ENCODE measurements at regions not wholly inside any gene's neighbourhood (a gene's known extent, or its start where the extent isn't known, plus 50 kb on each side); places are given as distances from the start of the nearest gene placed in this dataset.

GRCh38 chr1:203405703-203406438, 54.9 kb upstream of the FMOD start:
- no peak for TF ChIP-seq CTCF (IDR thresholded peaks at IDR 0.05; ENCODE audit: unreplicated experiment)
- Mint-ChIP-seq H3K4me3 (ENCODE audit: unreplicated experiment) (no peak overlapping the region), H3K36me3 (ENCODE audit: low read depth, unreplicated experiment) (peaks cover 3% of the 10 kb centered on the region), H3K27me3 (ENCODE audit: unreplicated experiment) (peaks cover 9% of the 10 kb centered on the region), H3K4me1 (ENCODE audit: unreplicated experiment) (peaks cover 28% of the 10 kb centered on the region), H3K9me3 (ENCODE audit: unreplicated experiment) (peaks cover 4% of the 10 kb centered on the region), H3K27ac (ENCODE audit: unreplicated experiment) (no peak overlapping the region)
- no peak for DNase-seq (ENCODE audit: low spot score)

GRCh38 chr1:203406446-203407045, 55.6 kb upstream of the FMOD start:
- no peak overlapping the region for H3K27ac Mint-ChIP-seq (ENCODE audit: unreplicated experiment)
- H3K9me3 Mint-ChIP-seq (ENCODE audit: unreplicated experiment): peaks cover 4% of the 10 kb centered on the region
- no peak for TF ChIP-seq CTCF (IDR thresholded peaks at IDR 0.05; ENCODE audit: unreplicated experiment)
- DNase-seq (ENCODE audit: low spot score): no peak
- H3K36me3 Mint-ChIP-seq (ENCODE audit: low read depth, unreplicated experiment): peaks cover 3% of the 10 kb centered on the region
- H3K4me1 Mint-ChIP-seq (ENCODE audit: unreplicated experiment): peaks cover 22% of the 10 kb centered on the region
- H3K27me3 Mint-ChIP-seq (ENCODE audit: unreplicated experiment): peaks cover 9% of the 10 kb centered on the region
- H3K4me3 Mint-ChIP-seq (ENCODE audit: unreplicated experiment): no peak overlapping the region

GRCh38 chr1:203407296-203407695, 56.4 kb upstream of the FMOD start:
- DNase-seq (ENCODE audit: low spot score): no peak
- Mint-ChIP-seq H3K4me1 (ENCODE audit: unreplicated experiment) (peaks cover 20% of the 10 kb centered on the region), H3K4me3 (ENCODE audit: unreplicated experiment) (no peak overlapping the region), H3K36me3 (ENCODE audit: low read depth, unreplicated experiment) (peaks cover 3% of the 10 kb centered on the region), H3K27ac (ENCODE audit: unreplicated experiment) (peak overlapping the region; percentile 73), H3K9me3 (ENCODE audit: unreplicated experiment) (peaks cover 4% of the 10 kb centered on the region), H3K27me3 (ENCODE audit: unreplicated experiment) (peaks cover 9% of the 10 kb centered on the region)
- no peak for TF ChIP-seq CTCF (IDR thresholded peaks at IDR 0.05; ENCODE audit: unreplicated experiment)

- H3K36me3 Mint-ChIP-seq (ENCODE audit: low read depth, unreplicated experiment): peaks cover 3% of the 10 kb centered on the region
These were observed 57.9 kb upstream of the FMOD start for GRCh38 chr1:203408486-203409481.

More at GRCh38 chr1:203408486-203409481, 57.9 kb upstream of the FMOD start:
- H3K27me3 Mint-ChIP-seq (ENCODE audit: unreplicated experiment): peaks cover 7% of the 10 kb centered on the region
- no peak overlapping the region for H3K4me3 Mint-ChIP-seq (ENCODE audit: unreplicated experiment)
- no peak overlapping the region for H3K27ac Mint-ChIP-seq (ENCODE audit: unreplicated experiment)
- DNase-seq (ENCODE audit: low spot score): no peak
- peaks cover 4% of the 10 kb centered on the region for H3K9me3 Mint-ChIP-seq (ENCODE audit: unreplicated experiment)
- peaks cover 5% of the 10 kb centered on the region for H3K4me1 Mint-ChIP-seq (ENCODE audit: unreplicated experiment)
- no peak for TF ChIP-seq CTCF (IDR thresholded peaks at IDR 0.05; ENCODE audit: unreplicated experiment)

Measured in endothelial cell (in vitro differentiated cells).